Osteoblast (primary cell): ENCODE measurements at regions not wholly inside any gene's neighbourhood (a gene's known extent, or its start where the extent isn't known, plus 50 kb on each side); places are given as distances from the start of the nearest gene placed in this dataset.

Experiments
- DNase-seq: peaks from one replicate; pipeline ENCODE4 v3.0.0; 2011; ENCODE audit warnings: low spot score, mixed read lengths; ENCODE audit not compliant: insufficient read length; ENCODE audit errors: missing footprints
- H2AFZ ChIP-seq: 2 replicates; pipeline ENCODE4 v1.6.0; 2011; ENCODE audit warnings: mild to moderate bottlenecking, low read length
- H3K27ac ChIP-seq: 2 replicates; pipeline ENCODE4 v1.5.1; 2011; ENCODE audit warnings: mild to moderate bottlenecking, low read depth, low read length, moderate library complexity
- H3K27me3 ChIP-seq: 2 replicates; pipeline ENCODE4 v1.6.0; 2012; ENCODE audit warnings: mild to moderate bottlenecking, control low read depth, inconsistent platforms, low read length, moderate library complexity; ENCODE audit not compliant: insufficient read depth
- H3K36me3 ChIP-seq: 2 replicates; pipeline ENCODE4 v1.5.1; 2011; ENCODE audit warnings: mild to moderate bottlenecking, low read length, control low read depth, moderate library complexity; ENCODE audit not compliant: insufficient read depth
- H3K4me1 ChIP-seq: 2 replicates; pipeline ENCODE4 v1.5.1; 2011; ENCODE audit warnings: mild to moderate bottlenecking, low read length, control low read depth, moderate library complexity; ENCODE audit not compliant: insufficient read depth
- H3K4me2 ChIP-seq: 2 replicates; pipeline ENCODE4 v1.6.0; 2011; ENCODE audit warnings: mild to moderate bottlenecking, low read length; ENCODE audit not compliant: insufficient read depth
- H3K4me3 ChIP-seq: fragments of 200-600 bp; sonication (generic); 3 replicates; pipeline ENCODE4 v1.5.1; 2012; ENCODE audit warnings: mild to moderate bottlenecking, low read length, inconsistent platforms; ENCODE audit not compliant: insufficient read depth
- H3K79me2 ChIP-seq: 2 replicates; pipeline ENCODE4 v1.6.0; 2012; ENCODE audit warnings: mild to moderate bottlenecking, low read length, control low read depth, inconsistent platforms; ENCODE audit not compliant: insufficient read depth
- H3K9me3 ChIP-seq: 2 replicates; pipeline ENCODE4 v1.5.1; 2011; ENCODE audit warnings: low read depth, low read length, control low read depth
- H4K20me1 ChIP-seq: 2 replicates; pipeline ENCODE4 v1.6.0; 2012; ENCODE audit warnings: mild to moderate bottlenecking, low read length, control low read depth; ENCODE audit not compliant: insufficient read depth
- CTCF ChIP-seq: IDR thresholded peaks from 2 replicates; pipeline ENCODE4 v1.5.1; 2011; ENCODE audit warnings: mild to moderate bottlenecking, low read depth, low read length, moderate library complexity; ENCODE audit errors: extremely low read depth

DNA sequence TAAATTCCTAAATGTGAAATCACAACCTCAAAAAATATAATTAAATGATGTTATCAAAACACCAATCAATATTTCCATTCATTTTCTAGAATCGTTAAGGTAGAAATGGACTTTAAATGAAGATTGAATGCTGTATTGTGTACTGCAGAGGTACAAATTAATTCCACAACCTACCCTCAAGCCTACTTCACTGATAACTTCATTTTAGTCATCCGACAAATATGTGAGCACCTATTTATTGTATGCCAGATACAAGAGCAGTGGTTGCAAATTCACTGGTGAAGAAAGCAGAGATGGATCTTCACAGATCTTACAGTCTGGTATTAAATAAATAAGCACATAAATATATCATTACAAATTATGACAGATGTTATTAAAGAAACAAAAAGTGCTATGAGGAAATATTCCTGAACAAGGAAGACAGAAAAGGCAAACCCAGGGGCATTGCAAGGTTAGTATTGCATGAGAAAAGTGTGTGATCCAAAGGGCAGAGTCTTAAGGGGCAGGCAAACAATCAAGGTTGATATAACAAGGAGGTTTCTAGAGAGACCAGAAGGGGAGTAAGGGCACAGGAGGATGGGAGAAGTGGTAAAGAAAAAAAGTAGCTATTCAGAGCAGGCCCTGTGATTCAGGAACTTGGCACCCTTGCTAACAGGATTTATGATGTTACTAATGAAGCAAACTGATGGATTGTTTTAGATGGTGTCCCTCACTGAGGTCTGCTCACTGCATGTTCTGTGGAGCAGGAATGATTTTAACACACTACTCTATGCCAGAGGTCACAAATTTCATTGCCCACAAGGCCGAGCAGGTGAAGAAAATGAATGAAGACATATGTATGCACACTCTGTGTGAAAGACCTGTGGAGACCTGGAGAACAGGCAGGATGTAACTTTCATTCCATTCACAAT lies 128.0 kb upstream of the CCDC150 start:
- Histone ChIP-seq H3K4me2 (no peak overlapping the region), H3K4me1 (peaks cover 7% of the 10 kb centered on the region), H3K79me2 (no peaks in the 10 kb centered on the region), H3K4me3 (no peak overlapping the region), H3K27me3 (no peaks in the 10 kb centered on the region), H4K20me1 (no peaks in the 10 kb centered on the region), H3K27ac (no peak overlapping the region), H2AFZ (peak overlapping the region; percentile 35), H3K9me3 (no peaks in the 10 kb centered on the region), H3K36me3 (no peaks in the 10 kb centered on the region)
- DNase-seq: no peak
- no peak for TF ChIP-seq CTCF

DNA sequence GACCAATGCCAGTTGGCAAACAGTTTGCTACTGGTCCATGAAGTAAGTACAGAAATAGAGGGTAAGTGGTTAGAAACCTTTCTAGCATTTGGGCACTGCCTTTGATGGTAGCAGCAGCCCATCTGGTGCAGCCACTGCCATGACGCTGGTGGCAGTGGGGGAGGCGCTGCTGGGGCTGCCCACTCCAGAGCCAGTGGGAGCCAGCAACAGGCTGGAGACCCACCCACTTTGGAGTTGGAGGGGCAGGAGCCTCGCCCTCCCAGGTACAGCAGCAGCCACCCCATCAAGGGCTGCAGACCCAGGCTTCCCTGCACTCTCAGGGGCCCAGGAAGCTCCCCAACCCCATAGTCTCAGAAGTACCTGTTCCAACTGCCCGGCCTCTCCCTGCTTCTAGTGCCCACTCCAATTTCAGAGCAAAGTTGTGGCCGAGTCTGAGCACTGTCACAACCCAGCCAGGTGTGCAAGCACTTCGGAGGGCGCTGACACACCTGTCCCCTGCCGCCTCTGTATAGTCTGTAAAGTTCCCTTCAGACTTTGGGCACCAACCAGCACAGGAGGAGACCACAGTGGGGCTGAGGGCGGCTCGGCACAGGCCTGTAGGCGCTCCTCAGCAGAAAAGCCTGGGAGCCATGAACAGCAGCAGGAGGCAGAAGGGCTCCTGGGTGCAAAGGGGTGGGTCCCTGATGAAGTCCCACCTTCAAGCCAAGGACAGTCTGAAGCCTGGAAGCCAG lies 125.6 kb upstream of the CCDC150 start:
- H2AFZ ChIP-seq: no peak overlapping the region
- H3K9me3 ChIP-seq: no peaks in the 10 kb centered on the region
- H3K27ac ChIP-seq: no peak overlapping the region
- no peak overlapping the region for H3K4me2 ChIP-seq
- no peaks in the 10 kb centered on the region for H3K36me3 ChIP-seq
- no peak for DNase-seq
- H3K4me1 ChIP-seq: peaks cover 12% of the 10 kb centered on the region
- no peak overlapping the region for H3K4me3 ChIP-seq
- no peaks in the 10 kb centered on the region for H4K20me1 ChIP-seq
- TF ChIP-seq CTCF: no peak
- no peaks in the 10 kb centered on the region for H3K27me3 ChIP-seq
- H3K79me2 ChIP-seq: no peaks in the 10 kb centered on the region

DNA sequence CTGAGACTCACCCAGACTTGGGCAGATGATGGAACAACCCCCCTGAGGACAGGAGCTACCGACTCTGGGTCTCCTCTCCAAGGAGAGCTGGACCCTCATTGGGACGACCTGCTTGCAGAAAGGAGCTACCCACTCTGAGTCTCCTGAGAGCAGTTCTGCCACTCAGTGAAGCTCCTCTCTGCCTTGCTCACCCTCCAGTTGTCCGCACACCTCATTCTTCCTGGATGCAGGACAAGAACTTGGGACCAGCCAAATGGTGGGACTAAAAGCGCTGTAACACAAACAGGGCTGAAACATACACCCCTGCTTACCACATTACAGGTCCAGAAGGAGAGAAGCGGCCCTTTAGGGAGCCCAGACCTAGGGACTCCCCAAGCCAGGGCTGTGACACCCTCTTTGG lies 124.9 kb upstream of the CCDC150 start:
- TF ChIP-seq CTCF: no peak
- no peaks in the 10 kb centered on the region for H3K27me3 ChIP-seq
- no peaks in the 10 kb centered on the region for H4K20me1 ChIP-seq
- H3K27ac ChIP-seq: no peak overlapping the region
- H3K36me3 ChIP-seq: no peaks in the 10 kb centered on the region
- no peak overlapping the region for H3K4me2 ChIP-seq
- no peaks in the 10 kb centered on the region for H3K79me2 ChIP-seq
- no peak for DNase-seq
- no peak overlapping the region for H3K4me3 ChIP-seq
- H3K4me1 ChIP-seq: peaks cover 12% of the 10 kb centered on the region
- no peak overlapping the region for H2AFZ ChIP-seq
- H3K9me3 ChIP-seq: no peaks in the 10 kb centered on the region

DNA sequence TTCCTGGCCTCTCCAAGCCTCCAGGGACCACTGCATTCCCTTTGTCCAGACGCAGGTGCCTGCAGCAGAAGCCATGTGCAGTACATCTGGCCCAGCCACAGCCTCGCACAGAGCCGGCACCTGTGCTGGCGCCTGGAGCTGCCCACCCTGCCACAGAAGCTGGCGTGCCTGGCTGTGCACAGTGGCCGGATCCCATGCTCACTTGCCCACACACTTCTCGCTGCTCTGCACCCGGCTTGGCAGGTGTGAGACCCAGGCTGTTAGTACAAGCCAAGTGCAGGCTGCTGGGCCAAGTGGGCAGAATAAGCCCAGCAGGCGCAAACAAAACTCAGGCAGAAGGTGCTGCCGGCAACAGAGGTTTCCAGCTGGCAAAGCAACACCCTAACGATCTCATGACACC lies 124.5 kb upstream of the CCDC150 start:
- H3K4me1 ChIP-seq: peaks cover 12% of the 10 kb centered on the region
- no peak for TF ChIP-seq CTCF
- no peaks in the 10 kb centered on the region for H3K27me3 ChIP-seq
- H3K9me3 ChIP-seq: no peaks in the 10 kb centered on the region
- no peak overlapping the region for H2AFZ ChIP-seq
- H3K4me3 ChIP-seq: no peak overlapping the region
- no peak for DNase-seq
- no peaks in the 10 kb centered on the region for H3K79me2 ChIP-seq
- H3K4me2 ChIP-seq: no peak overlapping the region
- no peaks in the 10 kb centered on the region for H3K36me3 ChIP-seq
- no peaks in the 10 kb centered on the region for H4K20me1 ChIP-seq
- no peak overlapping the region for H3K27ac ChIP-seq
